CD8-positive, alpha-beta memory T cell (primary cell): ENCODE measurements at regions not wholly inside any gene's neighbourhood (a gene's known extent, or its start where the extent isn't known, plus 50 kb on each side); places are given as distances from the start of the nearest gene placed in this dataset.

Experiments
- CTCF ChIA-PET: fragments of 350-600 bp; sonication (Branson Sonifier 250); formaldehyde crosslinking; loops from one replicate; lab custom pipeline; 2021; ENCODE audit warnings: antibody characterized with exemption; lab: Charles Lee
- POLR2A ChIA-PET: fragments of 350-600 bp; sonication (Branson Sonifier 250); formaldehyde crosslinking; loops from one replicate; lab custom pipeline; 2021; ENCODE audit warnings: antibody characterized with exemption; lab: Charles Lee
- DNase-seq, 5 donors: peaks; one replicate each; pipeline versions ENCODE4 v3.0.0 to v3.0.0-alpha.2; 2020 to 2022; ENCODE audit warnings: mixed read lengths in 1 of 5
- H3K27ac ChIP-seq: one replicate; pipeline ENCODE4 v1.7.0; 2013; ENCODE audit warnings: low read depth, mild to moderate bottlenecking, low read length, moderate library complexity
- H3K27me3 ChIP-seq: 2 replicates; pipeline ENCODE4 v1.7.0; 2013; ENCODE audit warnings: low read length, mild to moderate bottlenecking; ENCODE audit not compliant: insufficient read depth, poor library complexity, severe bottlenecking
- H3K36me3 ChIP-seq: 2 replicates; pipeline ENCODE4 v1.7.0; 2013; ENCODE audit warnings: mild to moderate bottlenecking, low read length, moderate library complexity; ENCODE audit not compliant: insufficient read depth
- H3K4me1 ChIP-seq: 2 replicates; pipeline ENCODE4 v1.7.0; 2013; ENCODE audit warnings: mild to moderate bottlenecking, low read length, moderate library complexity; ENCODE audit not compliant: insufficient read depth
- H3K4me3 ChIP-seq: 2 replicates; pipeline ENCODE4 v1.7.0; 2013; ENCODE audit warnings: mild to moderate bottlenecking, low read length
- H3K9me3 ChIP-seq: 2 replicates; pipeline ENCODE4 v1.7.0; 2013; ENCODE audit warnings: mild to moderate bottlenecking, low read length
- H3K27ac Mint-ChIP-seq, 8 donors: one replicate each; pipeline ENCODE4 v1.8.0; 2020 to 2021; ENCODE audit warnings: mixed read lengths in 8 of 8, mild to moderate bottlenecking in 6 of 8, inconsistent platforms in 3 of 8, moderate library complexity in 3 of 8
- H3K27me3 Mint-ChIP-seq, 2 donors: one replicate each; pipeline ENCODE4 v1.8.0; 2020 to 2021; ENCODE audit warnings: mixed read lengths in 2 of 2, mild to moderate bottlenecking in 1 of 2, moderate library complexity in 1 of 2
- H3K36me3 Mint-ChIP-seq, 3 donors: one replicate each; pipeline ENCODE4 v1.8.0; 2020 to 2021; ENCODE audit warnings: mixed read lengths in 3 of 3, inconsistent platforms in 1 of 3, mild to moderate bottlenecking in 1 of 3
- H3K4me1 Mint-ChIP-seq, 3 donors: one replicate each; pipeline ENCODE4 v1.8.0; 2020 to 2021; ENCODE audit warnings: mixed read lengths in 3 of 3, inconsistent platforms in 1 of 3, mild to moderate bottlenecking in 1 of 3
- H3K4me3 Mint-ChIP-seq, 7 donors: one replicate each; pipeline ENCODE4 v1.8.0; 2020 to 2021; ENCODE audit warnings: mixed read lengths in 7 of 7, mild to moderate bottlenecking in 6 of 7, moderate library complexity in 4 of 7, inconsistent platforms in 2 of 7
- H3K9me3 Mint-ChIP-seq, 5 donors: one replicate each; pipeline ENCODE4 v1.8.0; 2020 to 2022; ENCODE audit warnings: mixed read lengths in 5 of 5, mild to moderate bottlenecking in 3 of 5, moderate library complexity in 2 of 5, inconsistent platforms in 1 of 5

DNA sequence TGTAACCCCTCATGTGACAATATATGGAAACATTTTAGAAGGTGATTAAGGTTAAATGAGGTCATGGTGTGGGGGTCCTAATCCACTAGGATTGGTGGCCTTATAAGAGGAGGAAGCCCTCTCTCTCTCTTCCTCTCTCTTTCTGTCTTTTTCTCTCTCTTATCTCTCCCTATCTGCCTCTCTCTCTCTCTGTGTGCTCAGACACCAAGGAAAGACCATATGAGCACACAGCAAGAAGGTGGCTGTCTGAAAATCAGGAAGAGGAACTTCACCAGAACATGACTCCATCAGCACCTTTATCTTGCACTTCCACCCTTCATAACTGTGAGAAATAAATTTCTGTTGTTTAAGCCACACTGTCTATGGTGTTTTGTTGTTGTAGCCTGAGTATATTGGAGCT lies 1472.2 kb downstream of the PCDH7 start:
- DNase-seq = no peak
- no peak overlapping the region for H3K4me3 ChIP-seq
- POLR2A ChIA-PET = no interaction called here
- no peaks in the 10 kb centered on the region for H3K4me1 Mint-ChIP-seq
- H3K4me1 ChIP-seq = no peaks in the 10 kb centered on the region
- no peaks in the 10 kb centered on the region for H3K9me3 ChIP-seq
- no peaks in the 10 kb centered on the region for H3K36me3 ChIP-seq
- CTCF ChIA-PET = no interaction called here
- no peak overlapping the region for H3K27ac ChIP-seq
- H3K36me3 Mint-ChIP-seq = no peaks in the 10 kb centered on the region
- H3K27me3 ChIP-seq = no peaks in the 10 kb centered on the region
- no peak overlapping the region for H3K4me3 Mint-ChIP-seq
- H3K9me3 Mint-ChIP-seq = peaks cover 2 to 16% (median 9%) of the 10 kb centered on the region in 5 donors
- no peaks in the 10 kb centered on the region for H3K27me3 Mint-ChIP-seq
- no peak overlapping the region for H3K27ac Mint-ChIP-seq

DNA sequence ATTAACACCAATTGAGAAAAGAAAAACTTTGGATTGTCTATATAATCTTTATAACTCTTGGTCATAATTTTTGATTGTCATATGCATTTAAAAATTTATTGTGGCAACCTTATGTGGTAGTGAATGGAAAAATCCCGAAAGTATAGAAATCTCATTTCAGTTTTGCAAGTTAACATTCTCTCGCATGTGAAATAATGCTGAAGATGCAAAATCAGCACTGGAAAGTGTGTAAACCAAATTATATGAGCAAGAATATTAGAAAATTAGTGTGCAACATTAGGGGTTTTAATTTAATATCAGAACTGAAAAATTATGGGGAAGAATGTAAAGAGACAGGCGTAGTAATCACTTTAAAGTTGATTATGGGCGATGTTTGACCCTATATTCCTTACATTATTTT lies 1472.8 kb downstream of the PCDH7 start:
- H3K27me3 Mint-ChIP-seq = no peaks in the 10 kb centered on the region
- POLR2A ChIA-PET = no interaction called here

DNA sequence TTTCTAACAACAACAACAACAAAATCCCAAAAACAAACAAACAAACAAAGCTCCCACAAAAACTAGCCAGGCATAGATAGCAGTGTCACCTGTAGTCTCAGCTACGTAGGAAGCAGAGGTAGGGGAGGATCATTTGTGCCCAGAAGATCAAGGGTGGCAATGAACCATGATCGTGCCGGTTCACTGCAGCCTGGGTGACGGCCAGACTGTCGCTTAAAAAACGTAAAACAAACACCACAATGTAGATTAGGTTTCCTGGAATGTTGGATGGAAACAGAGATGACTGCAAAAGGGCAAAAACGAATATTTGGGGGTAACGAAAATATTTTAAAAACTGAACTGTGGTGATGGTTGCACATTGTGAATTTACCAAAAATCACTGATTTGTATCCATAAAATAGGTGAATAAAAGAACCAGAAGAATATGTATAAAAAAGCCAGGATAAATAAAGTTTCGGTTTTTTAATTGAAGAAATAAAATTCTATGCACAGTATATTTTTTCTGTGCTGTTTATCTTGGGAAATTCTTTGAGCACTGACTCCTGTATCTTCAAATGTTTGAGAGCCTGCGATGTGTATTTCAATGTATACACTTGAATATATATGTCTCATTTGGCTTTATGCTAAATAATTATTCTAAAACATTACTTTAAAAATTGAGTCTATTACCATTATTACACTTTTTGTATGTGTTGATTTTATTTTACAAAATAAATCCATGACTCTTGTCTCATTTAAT lies 1477.0 kb downstream of the PCDH7 start:
- CTCF ChIA-PET = no interaction called here
- POLR2A ChIA-PET = no interaction called here
- no peak overlapping the region for H3K4me3 Mint-ChIP-seq
- H3K4me1 Mint-ChIP-seq = no peaks in the 10 kb centered on the region
- H3K27me3 Mint-ChIP-seq = no peaks in the 10 kb centered on the region
- no peak overlapping the region for H3K27ac Mint-ChIP-seq
- Histone ChIP-seq H3K4me1 (no peaks in the 10 kb centered on the region), H3K9me3 (no peaks in the 10 kb centered on the region), H3K27ac (no peak overlapping the region), H3K36me3 (no peaks in the 10 kb centered on the region), H3K27me3 (no peaks in the 10 kb centered on the region), H3K4me3 (no peak overlapping the region)
- DNase-seq = no peak
- H3K36me3 Mint-ChIP-seq = no peaks in the 10 kb centered on the region
- peaks cover 3 to 18% (median 13%) of the 10 kb centered on the region in 5 donors for H3K9me3 Mint-ChIP-seq

More for the DNA sequence above, 1472.8 kb downstream of the PCDH7 start:
- H3K4me3 ChIP-seq = no peak overlapping the region
- H3K4me1 ChIP-seq = no peaks in the 10 kb centered on the region
- CTCF ChIA-PET = no interaction called here
- Mint-ChIP-seq H3K9me3 (peaks cover 2 to 16% (median 9%) of the 10 kb centered on the region in 5 donors), H3K4me1 (no peaks in the 10 kb centered on the region), H3K27ac (no peak overlapping the region), H3K4me3 (no peak overlapping the region), H3K36me3 (no peaks in the 10 kb centered on the region)
- H3K27me3 ChIP-seq = no peaks in the 10 kb centered on the region
- H3K36me3 ChIP-seq = no peaks in the 10 kb centered on the region
- no peak overlapping the region for H3K27ac ChIP-seq
- DNase-seq = no peak
- H3K9me3 ChIP-seq = no peaks in the 10 kb centered on the region

DNA sequence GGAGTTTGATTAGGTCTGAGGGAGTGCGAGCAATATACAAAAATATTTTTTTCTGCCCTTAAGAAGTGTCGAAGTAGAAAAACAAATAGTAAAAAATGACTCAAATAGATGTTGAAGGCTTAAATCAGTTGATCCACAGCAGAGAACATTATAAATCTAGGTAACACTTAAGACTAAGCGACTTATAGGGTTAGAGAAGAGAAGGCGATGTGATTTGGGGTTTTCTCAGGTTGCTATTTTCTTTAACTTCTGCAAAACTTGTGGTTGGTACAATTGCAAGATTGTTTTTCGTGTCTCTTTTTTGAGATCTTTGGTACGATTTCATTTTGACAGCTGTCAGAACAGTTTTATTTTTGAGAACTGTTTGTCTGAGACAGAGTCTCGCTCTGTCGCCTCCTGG lies 1479.5 kb downstream of the PCDH7 start:
- no peak for DNase-seq
- Histone ChIP-seq H3K4me1 (no peaks in the 10 kb centered on the region), H3K9me3 (no peaks in the 10 kb centered on the region), H3K27ac (no peak overlapping the region), H3K27me3 (no peaks in the 10 kb centered on the region), H3K4me3 (no peak overlapping the region), H3K36me3 (no peaks in the 10 kb centered on the region)
- Mint-ChIP-seq H3K27me3 (no peaks in the 10 kb centered on the region), H3K27ac (no peak overlapping the region), H3K36me3 (no peaks in the 10 kb centered on the region), H3K9me3 (peaks cover 6 to 34% (median 16%) of the 10 kb centered on the region in 5 donors), H3K4me1 (no peaks in the 10 kb centered on the region), H3K4me3 (no peak overlapping the region)
- POLR2A ChIA-PET = no interaction called here
- CTCF ChIA-PET = no interaction called here

DNA sequence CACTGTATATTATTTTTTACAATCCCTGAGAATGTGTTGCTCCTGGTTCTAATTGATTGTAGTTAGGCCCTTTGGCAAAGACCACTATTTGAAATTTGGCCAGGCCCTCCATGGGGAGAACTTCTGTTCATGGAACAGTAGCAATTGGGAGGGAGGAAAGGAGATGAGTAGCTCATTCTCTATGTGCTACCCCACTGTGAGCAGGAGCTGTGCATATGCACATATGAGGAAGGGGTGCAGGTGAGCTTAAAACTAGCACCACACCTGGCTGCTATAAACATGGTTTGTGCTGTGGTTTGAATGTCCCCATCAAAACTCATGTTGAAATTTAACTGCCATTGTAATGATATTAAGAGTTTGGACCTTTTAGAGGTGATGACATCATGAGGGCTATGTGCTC lies 1483.2 kb downstream of the PCDH7 start:
- POLR2A ChIA-PET = no interaction called here
- Histone ChIP-seq H3K4me3 (no peak overlapping the region), H3K4me1 (no peaks in the 10 kb centered on the region), H3K36me3 (no peaks in the 10 kb centered on the region), H3K27me3 (no peaks in the 10 kb centered on the region), H3K9me3 (no peaks in the 10 kb centered on the region), H3K27ac (no peak overlapping the region)
- Mint-ChIP-seq H3K27ac (no peak overlapping the region), H3K36me3 (no peaks in the 10 kb centered on the region), H3K9me3 (peaks cover 4 to 38% (median 17%) of the 10 kb centered on the region in 5 donors), H3K4me1 (no peaks in the 10 kb centered on the region), H3K4me3 (no peak overlapping the region), H3K27me3 (no peaks in the 10 kb centered on the region)
- CTCF ChIA-PET = no interaction called here
- no peak for DNase-seq

DNA sequence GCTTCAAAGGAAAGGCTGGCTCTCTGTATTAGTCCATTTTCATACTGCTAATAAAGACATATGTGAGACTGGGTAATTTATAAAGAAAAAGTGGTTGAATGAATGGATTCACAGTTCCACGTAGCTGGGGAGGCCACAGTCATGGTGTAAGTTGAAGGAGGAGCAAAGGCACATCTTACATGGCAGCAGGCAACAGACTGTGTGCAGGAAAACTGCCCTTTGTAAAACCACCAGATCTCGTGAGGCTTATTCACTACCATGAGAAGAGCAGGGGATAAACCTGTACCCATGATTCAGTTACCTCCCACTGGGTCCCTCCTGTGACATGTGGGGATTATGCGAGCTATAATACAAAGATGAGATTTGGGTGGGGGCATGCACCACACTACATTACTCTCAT lies 1486.6 kb downstream of the PCDH7 start:
- CTCF ChIA-PET = no interaction called here

DNA sequence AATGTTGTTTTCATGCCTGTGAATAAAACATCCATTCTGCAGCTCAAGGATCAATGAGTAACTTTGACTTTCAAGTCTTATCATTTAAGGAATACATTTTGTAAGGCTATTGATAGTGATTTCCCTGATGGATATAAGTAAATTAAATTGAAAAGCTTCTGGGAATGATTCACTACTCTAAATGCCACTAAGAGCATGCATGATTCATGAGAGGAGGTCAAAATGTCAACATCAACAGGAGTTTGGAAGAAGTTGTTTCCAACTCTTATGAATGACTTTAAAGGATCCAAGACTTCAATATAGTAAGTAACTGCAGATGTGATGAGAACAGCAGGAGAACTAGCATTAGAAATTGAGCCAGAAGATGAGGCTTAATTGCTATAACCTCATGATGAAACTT lies 1487.3 kb downstream of the PCDH7 start:
- H3K27ac Mint-ChIP-seq = no peak overlapping the region
- H3K36me3 ChIP-seq = no peaks in the 10 kb centered on the region
- H3K9me3 Mint-ChIP-seq = peaks cover 3 to 35% (median 12%) of the 10 kb centered on the region in 5 donors
- no peaks in the 10 kb centered on the region for H3K4me1 ChIP-seq
- H3K4me3 ChIP-seq = no peak overlapping the region
- DNase-seq = no peak
- no peaks in the 10 kb centered on the region for H3K36me3 Mint-ChIP-seq
- no peaks in the 10 kb centered on the region for H3K27me3 ChIP-seq
- no peak overlapping the region for H3K4me3 Mint-ChIP-seq
- no peaks in the 10 kb centered on the region for H3K4me1 Mint-ChIP-seq
- ChIA-PET POLR2A (no interaction called here), CTCF (no interaction called here)
- no peaks in the 10 kb centered on the region for H3K27me3 Mint-ChIP-seq
- no peak overlapping the region for H3K27ac ChIP-seq
- no peaks in the 10 kb centered on the region for H3K9me3 ChIP-seq

More for the DNA sequence above, 1486.6 kb downstream of the PCDH7 start:
- H3K4me1 Mint-ChIP-seq = no peaks in the 10 kb centered on the region
- H3K4me3 ChIP-seq = no peak overlapping the region
- peaks cover 3 to 41% (median 14%) of the 10 kb centered on the region in 5 donors for H3K9me3 Mint-ChIP-seq
- H3K27ac Mint-ChIP-seq = no peak overlapping the region
- H3K36me3 ChIP-seq = no peaks in the 10 kb centered on the region
- no peaks in the 10 kb centered on the region for H3K4me1 ChIP-seq
- no peaks in the 10 kb centered on the region for H3K27me3 Mint-ChIP-seq
- H3K4me3 Mint-ChIP-seq = no peak overlapping the region
- H3K9me3 ChIP-seq = no peaks in the 10 kb centered on the region
- H3K27ac ChIP-seq = no peak overlapping the region
- DNase-seq = no peak
- POLR2A ChIA-PET = no interaction called here
- no peaks in the 10 kb centered on the region for H3K36me3 Mint-ChIP-seq
- H3K27me3 ChIP-seq = no peaks in the 10 kb centered on the region

DNA sequence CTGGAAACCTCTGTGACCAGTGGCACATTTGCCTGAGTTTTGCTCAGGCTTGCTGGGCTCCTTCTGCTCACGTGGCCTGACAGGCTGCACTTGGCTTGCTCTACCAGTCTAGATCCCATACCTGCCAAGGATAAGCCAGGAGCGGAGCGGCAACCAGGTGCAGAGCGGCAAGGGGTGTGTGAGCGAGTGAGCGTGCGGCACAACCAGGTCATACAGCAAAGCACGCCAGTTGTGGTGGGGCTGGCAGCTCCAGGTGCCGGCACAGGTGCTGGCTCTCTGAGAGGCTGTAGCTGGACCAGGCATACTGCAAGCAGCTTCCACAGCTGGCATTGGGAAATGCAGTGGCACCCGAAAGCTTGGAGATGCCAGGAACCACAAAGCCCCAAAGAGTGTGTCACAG lies 1495.1 kb downstream of the PCDH7 start:
- Histone ChIP-seq H3K9me3 (no peaks in the 10 kb centered on the region), H3K27ac (no peak overlapping the region), H3K4me3 (no peak overlapping the region), H3K36me3 (no peaks in the 10 kb centered on the region), H3K4me1 (no peaks in the 10 kb centered on the region), H3K27me3 (no peaks in the 10 kb centered on the region)
- H3K36me3 Mint-ChIP-seq = no peaks in the 10 kb centered on the region
- H3K27ac Mint-ChIP-seq = no peak overlapping the region
- DNase-seq = peak in 1 of 5 donors; percentile 25
- CTCF ChIA-PET = no interaction called here
- no peak overlapping the region for H3K4me3 Mint-ChIP-seq
- H3K9me3 Mint-ChIP-seq = peaks cover 3 to 23% (median 9%) of the 10 kb centered on the region in 5 donors
- H3K27me3 Mint-ChIP-seq = no peaks in the 10 kb centered on the region
- POLR2A ChIA-PET = no interaction called here
- no peaks in the 10 kb centered on the region for H3K4me1 Mint-ChIP-seq
